ENCODE measurements at regions not wholly inside any gene's neighbourhood (a gene's known extent, or its start where the extent isn't known, plus 50 kb on each side); places are given as distances from the start of the nearest gene placed in this dataset.

- TF ChIP-seq IFI16 (CRISPR knock-in tag; IDR thresholded peaks at IDR 0.05), result no peak
- peak; percentile 16; the same call in 1 of the 2 replicates for TF ChIP-seq REST (IDR thresholded peaks at IDR 0.05; ENCODE audit: borderline replicate concordance)
- no peak for TF ChIP-seq REST (CRISPR knock-in tag; IDR thresholded peaks at IDR 0.05; ENCODE audit: low read depth)
- no peak for TF ChIP-seq GABPB2 (CRISPR knock-in tag; conservative IDR thresholded peaks at IDR 0.05)
- TF ChIP-seq RAD21 (CRISPR knock-in tag; conservative IDR thresholded peaks at IDR 0.05 in 1 of 2, IDR thresholded peaks at IDR 0.05 in 1 of 2), result peak in 1 of 2 experiments; percentile 55; a peak in 2 of 4 replicates
- no peak for TF ChIP-seq SMAD4 (CRISPR knock-in tag; conservative IDR thresholded peaks at IDR 0.05)
- no peak for TF ChIP-seq TRIM28 (IDR thresholded peaks at IDR 0.05)
- no peak for TF ChIP-seq ZNF507 (tag; conservative IDR thresholded peaks at IDR 0.05)
- TF ChIP-seq, protein P1, sequence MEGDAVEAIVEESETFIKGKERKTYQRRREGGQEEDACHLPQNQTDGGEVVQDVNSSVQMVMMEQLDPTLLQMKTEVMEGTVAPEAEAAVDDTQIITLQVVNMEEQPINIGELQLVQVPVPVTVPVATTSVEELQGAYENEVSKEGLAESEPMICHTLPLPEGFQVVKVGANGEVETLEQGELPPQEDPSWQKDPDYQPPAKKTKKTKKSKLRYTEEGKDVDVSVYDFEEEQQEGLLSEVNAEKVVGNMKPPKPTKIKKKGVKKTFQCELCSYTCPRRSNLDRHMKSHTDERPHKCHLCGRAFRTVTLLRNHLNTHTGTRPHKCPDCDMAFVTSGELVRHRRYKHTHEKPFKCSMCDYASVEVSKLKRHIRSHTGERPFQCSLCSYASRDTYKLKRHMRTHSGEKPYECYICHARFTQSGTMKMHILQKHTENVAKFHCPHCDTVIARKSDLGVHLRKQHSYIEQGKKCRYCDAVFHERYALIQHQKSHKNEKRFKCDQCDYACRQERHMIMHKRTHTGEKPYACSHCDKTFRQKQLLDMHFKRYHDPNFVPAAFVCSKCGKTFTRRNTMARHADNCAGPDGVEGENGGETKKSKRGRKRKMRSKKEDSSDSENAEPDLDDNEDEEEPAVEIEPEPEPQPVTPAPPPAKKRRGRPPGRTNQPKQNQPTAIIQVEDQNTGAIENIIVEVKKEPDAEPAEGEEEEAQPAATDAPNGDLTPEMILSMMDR (IDR thresholded peaks at IDR 0.05 in 2 of 3, conservative IDR thresholded peaks at IDR 0.05 in 1 of 3; ENCODE audit: insufficient read depth in 2 of 3, low read depth in 1 of 3, low read length in 3 of 3), result peak; percentile 21 to 68 (median 58); a peak in 4 of 6 replicates
- intact Hi-C loops (cut with micrococcal nuclease), result no loop called here
- Histone ChIP-seq H4K20me1 (replicated peaks; ENCODE audit: control insufficient read depth, insufficient read depth, low read length) (no peaks in the 10 kb centered on the region), H3K36me3 (ENCODE audit: control insufficient read depth, insufficient read depth, low read length) (no peaks in the 10 kb centered on the region), H3K4me3 (no peak overlapping the region), H3K27ac (ENCODE audit: extremely low read depth, low read depth, low read length) (no peak overlapping the region), H3K4me2 (ENCODE audit: insufficient read depth, low read length) (no peak overlapping the region), H3K9ac (ENCODE audit: insufficient read depth in 1 of 2, low read depth in 2 of 2, low read length in 2 of 2) (no peak overlapping the region), H3K4me1 (replicated peaks in 1 of 2; ENCODE audit: control insufficient read depth in 2 of 2, insufficient read depth in 2 of 2, low read length in 2 of 2) (no peaks in the 10 kb centered on the region; a peak in 1 of 5 replicates), H3K27me3 (ENCODE audit: control insufficient read depth in 2 of 2, insufficient read depth in 2 of 2, low read length in 2 of 2) (peaks cover 0 to 10% of the 10 kb centered on the region in 2 experiments; a peak in 2 of 5 replicates), H3K9me3 (replicated peaks; ENCODE audit: control insufficient read depth, insufficient read depth, low read depth, low read length) (no peaks in the 10 kb centered on the region), H3K79me2 (ENCODE audit: control insufficient read depth, insufficient read depth, low read length) (no peaks in the 10 kb centered on the region), H3K9me1 (ENCODE audit: control insufficient read depth, insufficient read depth, low read length) (no peaks in the 10 kb centered on the region), H2AFZ (ENCODE audit: low read depth, low read length) (no peak overlapping the region)
- POLR2A ChIA-PET, result interaction anchor here (0.7 kb wide), 1 partner anchor 505 kb away, joined by 3 read pairs; no protein-coding TSS in a partner anchor
- BruUV-seq (replicated peaks), result no TSS peak
- no peak for FAIRE-seq
- ATAC-seq, result peak; percentile 70
- DNase-seq (ENCODE audit: extremely low read depth in 1 of 4, low spot score in 3 of 4), result peak in 2 of 4 experiments; percentile 11 to 29
- CTCF ChIA-PET (ENCODE audit: low intra/inter-chr PET ratio), result no interaction called here
- WGBS (ENCODE audit: insufficient coverage, low coverage, missing lambda C conversion rate), result 2% methylated on average over 3 of the region's 3 CpGs
- in situ Hi-C loops (cut with MboI), result no loop called here
These were observed 259.1 kb downstream of the PCNX1 start for GRCh38 chr14:71166180-71166837.

Measured in K562 (cell line).